ENCODE measurements at regions not wholly inside any gene's neighbourhood (a gene's known extent, or its start where the extent isn't known, plus 50 kb on each side); places are given as distances from the start of the nearest gene placed in this dataset.

DNA sequence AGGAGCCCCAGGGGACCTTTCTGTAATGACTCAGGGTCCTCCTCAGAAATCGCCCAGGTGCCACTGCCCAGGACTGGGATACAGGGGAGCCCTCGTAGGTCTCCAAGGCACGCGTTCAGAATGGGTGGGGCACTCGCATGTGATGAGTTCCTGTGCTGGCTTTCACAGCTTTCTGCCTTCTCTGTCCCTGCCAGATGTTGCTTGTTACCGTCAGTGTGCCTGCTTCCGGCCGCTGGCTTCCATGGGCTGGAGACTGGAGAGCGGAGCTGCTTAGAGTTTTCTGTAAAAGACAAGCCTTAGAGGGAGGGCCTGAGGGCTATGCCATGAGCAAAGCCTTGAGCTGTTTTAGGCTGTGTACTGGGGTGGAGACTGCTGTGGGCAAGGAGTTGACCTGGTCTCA, 75.0 kb upstream of the SLC24A4 start:
- no TSS peak for BruUV-seq (replicated peaks)
- POLR2A ChIA-PET: no interaction called here
- no peak overlapping the region for H3K9ac ChIP-seq (ENCODE audit: insufficient read depth in 1 of 2, low read depth in 2 of 2, low read length in 2 of 2)
- intact Hi-C loops (cut with micrococcal nuclease): no loop called here
- no peaks in the 10 kb centered on the region for H4K20me1 ChIP-seq (replicated peaks; ENCODE audit: control insufficient read depth, insufficient read depth, low read length)
- no peak overlapping the region for H3K4me3 ChIP-seq
- no peaks in the 10 kb centered on the region for H3K4me1 ChIP-seq (replicated peaks in 1 of 2; ENCODE audit: control insufficient read depth in 2 of 2, insufficient read depth in 2 of 2, low read length in 2 of 2)
- CTCF ChIA-PET (ENCODE audit: low intra/inter-chr PET ratio): no interaction called here
- TF ChIP-seq, protein P1, sequence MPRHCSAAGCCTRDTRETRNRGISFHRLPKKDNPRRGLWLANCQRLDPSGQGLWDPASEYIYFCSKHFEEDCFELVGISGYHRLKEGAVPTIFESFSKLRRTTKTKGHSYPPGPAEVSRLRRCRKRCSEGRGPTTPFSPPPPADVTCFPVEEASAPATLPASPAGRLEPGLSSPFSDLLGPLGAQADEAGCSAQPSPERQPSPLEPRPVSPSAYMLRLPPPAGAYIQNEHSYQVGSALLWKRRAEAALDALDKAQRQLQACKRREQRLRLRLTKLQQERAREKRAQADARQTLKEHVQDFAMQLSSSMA (CRISPR knock-in tag; IDR thresholded peaks at IDR 0.05): no peak
- TF ChIP-seq, protein P2, sequence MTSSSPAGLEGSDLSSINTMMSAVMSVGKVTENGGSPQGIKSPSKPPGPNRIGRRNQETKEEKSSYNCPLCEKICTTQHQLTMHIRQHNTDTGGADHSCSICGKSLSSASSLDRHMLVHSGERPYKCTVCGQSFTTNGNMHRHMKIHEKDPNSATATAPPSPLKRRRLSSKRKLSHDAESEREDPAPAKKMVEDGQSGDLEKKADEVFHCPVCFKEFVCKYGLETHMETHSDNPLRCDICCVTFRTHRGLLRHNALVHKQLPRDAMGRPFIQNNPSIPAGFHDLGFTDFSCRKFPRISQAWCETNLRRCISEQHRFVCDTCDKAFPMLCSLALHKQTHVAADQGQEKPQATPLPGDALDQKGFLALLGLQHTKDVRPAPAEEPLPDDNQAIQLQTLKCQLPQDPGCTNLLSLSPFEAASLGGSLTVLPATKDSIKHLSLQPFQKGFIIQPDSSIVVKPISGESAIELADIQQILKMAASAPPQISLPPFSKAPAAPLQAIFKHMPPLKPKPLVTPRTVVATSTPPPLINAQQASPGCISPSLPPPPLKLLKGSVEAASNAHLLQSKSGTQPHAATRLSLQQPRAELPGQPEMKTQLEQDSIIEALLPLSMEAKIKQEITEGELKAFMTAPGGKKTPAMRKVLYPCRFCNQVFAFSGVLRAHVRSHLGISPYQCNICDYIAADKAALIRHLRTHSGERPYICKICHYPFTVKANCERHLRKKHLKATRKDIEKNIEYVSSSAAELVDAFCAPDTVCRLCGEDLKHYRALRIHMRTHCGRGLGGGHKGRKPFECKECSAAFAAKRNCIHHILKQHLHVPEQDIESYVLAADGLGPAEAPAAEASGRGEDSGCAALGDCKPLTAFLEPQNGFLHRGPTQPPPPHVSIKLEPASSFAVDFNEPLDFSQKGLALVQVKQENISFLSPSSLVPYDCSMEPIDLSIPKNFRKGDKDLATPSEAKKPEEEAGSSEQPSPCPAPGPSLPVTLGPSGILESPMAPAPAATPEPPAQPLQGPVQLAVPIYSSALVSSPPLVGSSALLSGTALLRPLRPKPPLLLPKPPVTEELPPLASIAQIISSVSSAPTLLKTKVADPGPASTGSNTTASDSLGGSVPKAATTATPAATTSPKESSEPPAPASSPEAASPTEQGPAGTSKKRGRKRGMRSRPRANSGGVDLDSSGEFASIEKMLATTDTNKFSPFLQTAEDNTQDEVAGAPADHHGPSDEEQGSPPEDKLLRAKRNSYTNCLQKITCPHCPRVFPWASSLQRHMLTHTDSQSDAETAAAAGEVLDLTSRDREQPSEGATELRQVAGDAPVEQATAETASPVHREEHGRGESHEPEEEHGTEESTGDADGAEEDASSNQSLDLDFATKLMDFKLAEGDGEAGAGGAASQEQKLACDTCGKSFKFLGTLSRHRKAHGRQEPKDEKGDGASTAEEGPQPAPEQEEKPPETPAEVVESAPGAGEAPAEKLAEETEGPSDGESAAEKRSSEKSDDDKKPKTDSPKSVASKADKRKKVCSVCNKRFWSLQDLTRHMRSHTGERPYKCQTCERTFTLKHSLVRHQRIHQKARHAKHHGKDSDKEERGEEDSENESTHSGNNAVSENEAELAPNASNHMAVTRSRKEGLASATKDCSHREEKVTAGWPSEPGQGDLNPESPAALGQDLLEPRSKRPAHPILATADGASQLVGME (CRISPR knock-in tag; IDR thresholded peaks at IDR 0.05): no peak
- TF ChIP-seq, protein P3, sequence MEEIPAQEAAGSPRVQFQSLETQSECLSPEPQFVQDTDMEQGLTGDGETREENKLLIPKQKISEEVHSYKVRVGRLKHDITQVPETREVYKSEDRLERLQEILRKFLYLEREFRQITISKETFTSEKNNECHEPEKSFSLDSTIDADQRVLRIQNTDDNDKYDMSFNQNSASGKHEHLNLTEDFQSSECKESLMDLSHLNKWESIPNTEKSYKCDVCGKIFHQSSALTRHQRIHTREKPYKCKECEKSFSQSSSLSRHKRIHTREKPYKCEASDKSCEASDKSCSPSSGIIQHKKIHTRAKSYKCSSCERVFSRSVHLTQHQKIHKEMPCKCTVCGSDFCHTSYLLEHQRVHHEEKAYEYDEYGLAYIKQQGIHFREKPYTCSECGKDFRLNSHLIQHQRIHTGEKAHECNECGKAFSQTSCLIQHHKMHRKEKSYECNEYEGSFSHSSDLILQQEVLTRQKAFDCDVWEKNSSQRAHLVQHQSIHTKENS (CRISPR knock-in tag; IDR thresholded peaks at IDR 0.05): no peak
- no peak overlapping the region for H3K4me2 ChIP-seq (ENCODE audit: insufficient read depth, low read length)
- FAIRE-seq: no peak
- H2AFZ ChIP-seq (ENCODE audit: low read depth, low read length): no peak overlapping the region
- H3K27me3 ChIP-seq (ENCODE audit: control insufficient read depth in 2 of 2, insufficient read depth in 2 of 2, low read length in 2 of 2): peaks cover 0 to under 1% of the 10 kb centered on the region in 2 experiments; a peak in 1 of 5 replicates
- in situ Hi-C loops (cut with MboI): no loop called here
- no peaks in the 10 kb centered on the region for H3K36me3 ChIP-seq (ENCODE audit: control insufficient read depth, insufficient read depth, low read length)
- H3K9me1 ChIP-seq (ENCODE audit: control insufficient read depth, insufficient read depth, low read length): no peaks in the 10 kb centered on the region
- 3% methylated on average over 9 of the region's 9 CpGs for WGBS (ENCODE audit: insufficient coverage, low coverage, missing lambda C conversion rate)
- no peak for DNase-seq (ENCODE audit: extremely low read depth in 1 of 4, low spot score in 3 of 4)
- no peaks in the 10 kb centered on the region for H3K9me3 ChIP-seq (replicated peaks; ENCODE audit: control insufficient read depth, insufficient read depth, low read depth, low read length)
- ATAC-seq: no peak
- no peak overlapping the region for H3K27ac ChIP-seq (ENCODE audit: extremely low read depth, low read depth, low read length)
- H3K79me2 ChIP-seq (ENCODE audit: control insufficient read depth, insufficient read depth, low read length): no peaks in the 10 kb centered on the region

All from K562 (cell line).